ENCODE measurements at regions not wholly inside any gene's neighbourhood (a gene's known extent, or its start where the extent isn't known, plus 50 kb on each side); places are given as distances from the start of the nearest gene placed in this dataset.

- Mint-ChIP-seq H3K27ac (ENCODE audit: unreplicated experiment) (peak overlapping the region; percentile 27), H3K36me3 (ENCODE audit: unreplicated experiment) (no peaks in the 10 kb centered on the region), H3K4me3 (ENCODE audit: unreplicated experiment) (no peak overlapping the region), H3K9me3 (ENCODE audit: unreplicated experiment) (no peaks in the 10 kb centered on the region), H3K27me3 (ENCODE audit: unreplicated experiment) (no peaks in the 10 kb centered on the region), H3K4me1 (ENCODE audit: unreplicated experiment) (peaks cover 10% of the 10 kb centered on the region)
- no peak for DNase-seq (ENCODE audit: extremely low spot score, unreplicated experiment)
- TF ChIP-seq CTCF (IDR thresholded peaks at IDR 0.05): no peak
Observed at GRCh38 chr15:27679731-27680471, 419.2 kb downstream of the OCA2 start.

- Mint-ChIP-seq H3K36me3 (ENCODE audit: unreplicated experiment) (no peaks in the 10 kb centered on the region), H3K27me3 (ENCODE audit: unreplicated experiment) (no peaks in the 10 kb centered on the region), H3K4me3 (ENCODE audit: unreplicated experiment) (no peak overlapping the region), H3K9me3 (ENCODE audit: unreplicated experiment) (no peaks in the 10 kb centered on the region), H3K27ac (ENCODE audit: unreplicated experiment) (no peak overlapping the region), H3K4me1 (ENCODE audit: unreplicated experiment) (peaks cover 10% of the 10 kb centered on the region)
- DNase-seq (ENCODE audit: extremely low spot score, unreplicated experiment): no peak
- TF ChIP-seq CTCF (IDR thresholded peaks at IDR 0.05): no peak
Observed at GRCh38 chr15:27679203-27679602, 419.9 kb downstream of the OCA2 start.

GRCh38 chr15:27677951-27678350 is 421.2 kb downstream of the OCA2 start:
- H3K27me3 Mint-ChIP-seq (ENCODE audit: unreplicated experiment): no peaks in the 10 kb centered on the region
- H3K27ac Mint-ChIP-seq (ENCODE audit: unreplicated experiment): no peak overlapping the region
- TF ChIP-seq CTCF (IDR thresholded peaks at IDR 0.05): no peak
- H3K9me3 Mint-ChIP-seq (ENCODE audit: unreplicated experiment): no peaks in the 10 kb centered on the region
- peaks cover 10% of the 10 kb centered on the region for H3K4me1 Mint-ChIP-seq (ENCODE audit: unreplicated experiment)
- no peaks in the 10 kb centered on the region for H3K36me3 Mint-ChIP-seq (ENCODE audit: unreplicated experiment)
- no peak overlapping the region for H3K4me3 Mint-ChIP-seq (ENCODE audit: unreplicated experiment)
- peak; percentile 59 for DNase-seq (ENCODE audit: extremely low spot score, unreplicated experiment)

- peak; percentile 78 for DNase-seq (ENCODE audit: extremely low spot score, unreplicated experiment)
- no peaks in the 10 kb centered on the region for H3K9me3 Mint-ChIP-seq (ENCODE audit: unreplicated experiment)
- no peaks in the 10 kb centered on the region for H3K36me3 Mint-ChIP-seq (ENCODE audit: unreplicated experiment)
- H3K4me3 Mint-ChIP-seq (ENCODE audit: unreplicated experiment): no peak overlapping the region
- H3K4me1 Mint-ChIP-seq (ENCODE audit: unreplicated experiment): peaks cover 10% of the 10 kb centered on the region
- no peak overlapping the region for H3K27ac Mint-ChIP-seq (ENCODE audit: unreplicated experiment)
- H3K27me3 Mint-ChIP-seq (ENCODE audit: unreplicated experiment): no peaks in the 10 kb centered on the region
- no peak for TF ChIP-seq CTCF (IDR thresholded peaks at IDR 0.05)
Observed at GRCh38 chr15:27676647-27677046, 422.5 kb downstream of the OCA2 start.

GRCh38 chr15:27675571-27675970 is 423.5 kb downstream of the OCA2 start:
- H3K4me3 Mint-ChIP-seq (ENCODE audit: unreplicated experiment): no peak overlapping the region
- peak; percentile 67 for DNase-seq (ENCODE audit: extremely low spot score, unreplicated experiment)
- H3K4me1 Mint-ChIP-seq (ENCODE audit: unreplicated experiment): peaks cover 10% of the 10 kb centered on the region
- H3K27me3 Mint-ChIP-seq (ENCODE audit: unreplicated experiment): no peaks in the 10 kb centered on the region
- no peaks in the 10 kb centered on the region for H3K36me3 Mint-ChIP-seq (ENCODE audit: unreplicated experiment)
- H3K27ac Mint-ChIP-seq (ENCODE audit: unreplicated experiment): no peak overlapping the region
- H3K9me3 Mint-ChIP-seq (ENCODE audit: unreplicated experiment): no peaks in the 10 kb centered on the region
- no peak for TF ChIP-seq CTCF (IDR thresholded peaks at IDR 0.05)
